Osteoblast (primary cell): ENCODE measurements at regions not wholly inside any gene's neighbourhood (a gene's known extent, or its start where the extent isn't known, plus 50 kb on each side); places are given as distances from the start of the nearest gene placed in this dataset.

ENCODE experiments used
- DNase-seq: peaks from one replicate; pipeline ENCODE4 v3.0.0; 2011; ENCODE audit warnings: low spot score, mixed read lengths; ENCODE audit not compliant: insufficient read length; ENCODE audit errors: missing footprints
- H2AFZ ChIP-seq: 2 replicates; pipeline ENCODE4 v1.6.0; 2011; ENCODE audit warnings: mild to moderate bottlenecking, low read length
- H3K27ac ChIP-seq: 2 replicates; pipeline ENCODE4 v1.5.1; 2011; ENCODE audit warnings: mild to moderate bottlenecking, low read depth, low read length, moderate library complexity
- H3K27me3 ChIP-seq: 2 replicates; pipeline ENCODE4 v1.6.0; 2012; ENCODE audit warnings: mild to moderate bottlenecking, control low read depth, inconsistent platforms, low read length, moderate library complexity; ENCODE audit not compliant: insufficient read depth
- H3K36me3 ChIP-seq: 2 replicates; pipeline ENCODE4 v1.5.1; 2011; ENCODE audit warnings: mild to moderate bottlenecking, low read length, control low read depth, moderate library complexity; ENCODE audit not compliant: insufficient read depth
- H3K4me1 ChIP-seq: 2 replicates; pipeline ENCODE4 v1.5.1; 2011; ENCODE audit warnings: mild to moderate bottlenecking, low read length, control low read depth, moderate library complexity; ENCODE audit not compliant: insufficient read depth
- H3K4me2 ChIP-seq: 2 replicates; pipeline ENCODE4 v1.6.0; 2011; ENCODE audit warnings: mild to moderate bottlenecking, low read length; ENCODE audit not compliant: insufficient read depth
- H3K4me3 ChIP-seq: fragments of 200-600 bp; sonication (generic); 3 replicates; pipeline ENCODE4 v1.5.1; 2012; ENCODE audit warnings: mild to moderate bottlenecking, low read length, inconsistent platforms; ENCODE audit not compliant: insufficient read depth
- H3K79me2 ChIP-seq: 2 replicates; pipeline ENCODE4 v1.6.0; 2012; ENCODE audit warnings: mild to moderate bottlenecking, low read length, control low read depth, inconsistent platforms; ENCODE audit not compliant: insufficient read depth
- H3K9me3 ChIP-seq: 2 replicates; pipeline ENCODE4 v1.5.1; 2011; ENCODE audit warnings: low read depth, low read length, control low read depth
- H4K20me1 ChIP-seq: 2 replicates; pipeline ENCODE4 v1.6.0; 2012; ENCODE audit warnings: mild to moderate bottlenecking, low read length, control low read depth; ENCODE audit not compliant: insufficient read depth
- TF ChIP-seq, protein P1 (sequence below): IDR thresholded peaks from 2 replicates; pipeline ENCODE4 v1.5.1; 2011; ENCODE audit warnings: mild to moderate bottlenecking, low read depth, low read length, moderate library complexity; ENCODE audit errors: extremely low read depth

DNA sequence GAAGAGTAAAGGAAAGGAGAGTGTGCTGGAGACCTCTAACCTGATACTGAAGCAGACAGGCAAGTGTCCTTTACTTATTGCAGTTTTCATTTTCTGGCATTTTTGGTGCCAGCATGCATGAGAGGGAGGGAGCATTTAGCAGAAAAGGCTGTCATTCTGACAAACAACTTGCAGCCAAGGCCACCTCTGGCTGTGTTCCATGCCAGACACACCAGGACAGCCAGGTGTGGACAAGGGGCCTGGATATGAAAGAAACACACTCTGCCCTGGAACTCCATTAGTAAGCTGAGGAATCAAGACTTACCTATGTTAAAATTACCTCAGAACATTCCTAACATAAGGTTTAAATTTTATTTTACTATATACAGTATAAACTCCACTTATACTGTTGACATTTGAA is 365.4 kb upstream of the CAMK1G start:
- H3K27me3 ChIP-seq: no peaks in the 10 kb centered on the region
- no peaks in the 10 kb centered on the region for H4K20me1 ChIP-seq
- no peak overlapping the region for H3K4me3 ChIP-seq
- peaks cover 4% of the 10 kb centered on the region for H3K4me1 ChIP-seq
- H3K27ac ChIP-seq: no peak overlapping the region
- no peaks in the 10 kb centered on the region for H3K36me3 ChIP-seq
- H2AFZ ChIP-seq: no peak overlapping the region
- no peaks in the 10 kb centered on the region for H3K79me2 ChIP-seq
- no peak overlapping the region for H3K4me2 ChIP-seq
- no peak for DNase-seq
- TF ChIP-seq, protein P1, sequence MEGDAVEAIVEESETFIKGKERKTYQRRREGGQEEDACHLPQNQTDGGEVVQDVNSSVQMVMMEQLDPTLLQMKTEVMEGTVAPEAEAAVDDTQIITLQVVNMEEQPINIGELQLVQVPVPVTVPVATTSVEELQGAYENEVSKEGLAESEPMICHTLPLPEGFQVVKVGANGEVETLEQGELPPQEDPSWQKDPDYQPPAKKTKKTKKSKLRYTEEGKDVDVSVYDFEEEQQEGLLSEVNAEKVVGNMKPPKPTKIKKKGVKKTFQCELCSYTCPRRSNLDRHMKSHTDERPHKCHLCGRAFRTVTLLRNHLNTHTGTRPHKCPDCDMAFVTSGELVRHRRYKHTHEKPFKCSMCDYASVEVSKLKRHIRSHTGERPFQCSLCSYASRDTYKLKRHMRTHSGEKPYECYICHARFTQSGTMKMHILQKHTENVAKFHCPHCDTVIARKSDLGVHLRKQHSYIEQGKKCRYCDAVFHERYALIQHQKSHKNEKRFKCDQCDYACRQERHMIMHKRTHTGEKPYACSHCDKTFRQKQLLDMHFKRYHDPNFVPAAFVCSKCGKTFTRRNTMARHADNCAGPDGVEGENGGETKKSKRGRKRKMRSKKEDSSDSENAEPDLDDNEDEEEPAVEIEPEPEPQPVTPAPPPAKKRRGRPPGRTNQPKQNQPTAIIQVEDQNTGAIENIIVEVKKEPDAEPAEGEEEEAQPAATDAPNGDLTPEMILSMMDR: no peak
- H3K9me3 ChIP-seq: no peaks in the 10 kb centered on the region

DNA sequence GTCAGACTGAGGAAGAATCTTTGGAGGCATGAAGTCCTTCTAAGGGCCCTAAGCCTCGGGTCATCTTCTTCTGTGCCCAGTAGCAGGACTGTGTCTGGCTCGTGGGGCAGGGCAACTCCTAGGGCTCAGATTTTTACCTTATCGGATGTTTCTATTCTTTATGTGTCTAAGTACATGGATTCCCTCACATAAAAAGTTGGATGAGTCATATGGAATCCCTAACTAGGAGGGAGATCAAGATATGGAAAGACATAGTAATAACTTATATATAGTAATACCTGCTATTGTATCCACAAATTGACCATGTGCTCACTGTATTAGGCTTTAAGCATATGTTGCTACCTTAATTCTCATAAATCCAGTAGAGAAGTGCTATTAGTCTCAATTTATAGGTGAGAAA is 364.5 kb upstream of the CAMK1G start:
- Histone ChIP-seq H3K4me3 (no peak overlapping the region), H3K79me2 (no peaks in the 10 kb centered on the region), H3K27me3 (no peaks in the 10 kb centered on the region), H2AFZ (no peak overlapping the region), H3K27ac (no peak overlapping the region), H3K4me2 (no peak overlapping the region), H3K4me1 (peaks cover 4% of the 10 kb centered on the region), H3K36me3 (no peaks in the 10 kb centered on the region), H4K20me1 (no peaks in the 10 kb centered on the region), H3K9me3 (no peaks in the 10 kb centered on the region)
- DNase-seq: no peak
- TF ChIP-seq, protein P1: no peak

DNA sequence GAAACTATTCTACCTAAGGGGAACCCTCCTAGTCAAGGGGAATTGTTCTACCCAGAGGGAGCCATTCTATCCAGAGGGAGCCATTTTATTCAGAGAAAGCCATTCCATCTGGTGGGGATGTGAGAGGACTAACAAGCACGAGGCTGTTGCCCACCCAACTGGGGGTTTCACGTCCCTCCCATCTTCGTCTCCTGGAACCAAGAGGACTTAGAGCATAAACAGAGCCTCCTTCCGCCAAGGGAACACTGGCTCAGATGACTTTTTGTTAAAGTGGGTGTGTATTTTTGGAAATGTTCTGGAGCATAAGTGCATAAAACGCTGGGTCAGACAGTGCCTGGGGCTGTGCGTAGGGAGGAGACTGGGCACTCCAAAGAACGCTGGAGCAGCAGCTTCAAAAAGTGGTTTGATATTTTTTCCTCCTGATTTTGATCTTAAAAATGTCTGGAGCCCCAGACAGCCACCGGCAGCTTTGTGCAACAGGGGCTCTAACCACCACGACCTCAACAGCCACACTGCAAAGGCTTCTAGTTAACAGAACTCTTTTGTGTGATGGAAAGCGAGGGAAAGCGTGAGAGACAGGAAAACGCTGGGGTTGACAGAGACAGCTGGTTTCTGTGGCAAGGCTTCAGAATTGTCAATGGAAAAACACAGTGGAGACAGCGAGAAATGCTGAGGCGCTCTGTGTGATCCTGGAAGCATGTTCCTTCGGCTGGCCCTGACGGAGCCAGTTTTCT is 363.6 kb upstream of the CAMK1G start:
- TF ChIP-seq, protein P1: no peak
- H3K36me3 ChIP-seq: no peaks in the 10 kb centered on the region
- peak overlapping the region; percentile 31 for H3K4me3 ChIP-seq
- H3K9me3 ChIP-seq: no peaks in the 10 kb centered on the region
- no peaks in the 10 kb centered on the region for H4K20me1 ChIP-seq
- H3K27ac ChIP-seq: no peak overlapping the region
- peak overlapping the region; percentile 71 for H3K4me2 ChIP-seq
- peak; percentile 87 for DNase-seq
- no peaks in the 10 kb centered on the region for H3K27me3 ChIP-seq
- no peaks in the 10 kb centered on the region for H3K79me2 ChIP-seq
- peak overlapping the region; percentile 67 for H2AFZ ChIP-seq
- peaks cover 4% of the 10 kb centered on the region for H3K4me1 ChIP-seq

DNA sequence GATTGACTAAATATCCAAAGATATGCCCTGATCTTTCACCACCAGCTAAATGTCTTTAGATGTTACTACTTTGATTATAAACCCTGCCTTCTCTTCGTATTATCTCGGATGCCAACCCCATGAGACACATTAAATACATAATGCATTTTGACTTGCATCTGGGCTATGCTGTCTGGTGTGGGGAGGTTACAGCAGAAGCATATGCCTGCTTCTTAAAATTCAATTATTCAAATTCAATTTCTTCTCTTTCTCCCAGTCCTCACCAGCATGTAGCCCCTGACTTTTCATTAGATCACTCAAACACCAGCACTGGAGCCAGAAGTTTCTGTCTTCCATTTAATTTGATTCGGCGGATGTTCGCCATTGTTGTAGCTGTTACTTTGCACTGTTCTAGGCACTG is 360.7 kb upstream of the CAMK1G start:
- H3K27me3 ChIP-seq: no peaks in the 10 kb centered on the region
- no peaks in the 10 kb centered on the region for H3K36me3 ChIP-seq
- no peak overlapping the region for H2AFZ ChIP-seq
- DNase-seq: no peak
- H4K20me1 ChIP-seq: no peaks in the 10 kb centered on the region
- no peak overlapping the region for H3K4me3 ChIP-seq
- no peak overlapping the region for H3K27ac ChIP-seq
- TF ChIP-seq, protein P1: no peak
- H3K4me2 ChIP-seq: no peak overlapping the region
- H3K79me2 ChIP-seq: no peaks in the 10 kb centered on the region
- no peaks in the 10 kb centered on the region for H3K9me3 ChIP-seq
- peaks cover 4% of the 10 kb centered on the region for H3K4me1 ChIP-seq
